Hepatic stellate cell (primary cell): ENCODE measurements at regions not wholly inside any gene's neighbourhood (a gene's known extent, or its start where the extent isn't known, plus 50 kb on each side); places are given as distances from the start of the nearest gene placed in this dataset.
A peak's percentile ranks its signal among the peaks of the same experiment; 100 is the strongest.
"Not testable (repeated sequence)": the region's sequence is repeated elsewhere in the genome, so short reads cannot be mapped to it uniquely, and the experiment has no call there.

ENCODE experiments used
- DNase-seq: peaks from one replicate; pipeline ENCODE4 v3.0.0; 2011; ENCODE audit warnings: low spot score

DNA sequence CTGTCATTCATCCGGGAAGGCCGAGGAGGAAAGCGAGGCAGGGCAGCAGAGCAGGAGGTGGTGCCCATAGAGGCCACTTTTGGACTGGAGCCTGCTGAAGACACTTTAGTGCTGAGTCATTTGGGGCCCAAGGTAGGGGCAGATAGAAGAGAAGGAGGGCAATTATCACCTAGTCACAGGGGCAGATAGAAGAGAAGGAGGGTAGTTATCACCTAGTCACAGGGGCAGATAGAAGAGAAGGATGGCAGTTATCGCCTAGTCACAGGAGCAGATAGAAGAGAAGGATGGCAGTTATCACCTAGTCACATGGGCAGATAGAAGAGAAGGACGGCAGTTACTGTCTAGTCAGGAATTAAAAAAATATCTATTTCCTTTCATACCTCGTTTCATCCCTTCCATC, 1372.6 kb downstream of the FOXD4L5 start:
- not testable (repeated sequence) for DNase-seq

DNA sequence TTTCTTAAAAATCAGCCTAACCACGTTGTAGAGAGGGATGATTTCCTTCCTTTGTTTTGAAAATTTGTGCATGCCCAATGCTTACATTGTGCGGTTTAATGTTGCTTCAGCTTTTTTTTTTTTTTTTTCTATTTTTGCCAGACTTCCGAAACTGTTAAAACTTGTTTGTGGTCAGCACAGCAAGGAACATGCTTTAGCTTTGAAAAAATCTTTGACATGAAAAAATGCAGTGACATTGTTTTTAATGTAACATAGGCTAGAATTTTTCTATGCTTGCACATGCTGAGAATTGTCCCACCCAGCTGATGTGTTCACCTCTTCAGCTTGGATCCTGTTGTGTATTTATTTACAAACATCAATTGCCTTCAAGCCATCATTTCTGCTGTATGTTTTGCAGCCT, 1375.9 kb downstream of the FOXD4L5 start:
- DNase-seq: not testable (repeated sequence)

DNA sequence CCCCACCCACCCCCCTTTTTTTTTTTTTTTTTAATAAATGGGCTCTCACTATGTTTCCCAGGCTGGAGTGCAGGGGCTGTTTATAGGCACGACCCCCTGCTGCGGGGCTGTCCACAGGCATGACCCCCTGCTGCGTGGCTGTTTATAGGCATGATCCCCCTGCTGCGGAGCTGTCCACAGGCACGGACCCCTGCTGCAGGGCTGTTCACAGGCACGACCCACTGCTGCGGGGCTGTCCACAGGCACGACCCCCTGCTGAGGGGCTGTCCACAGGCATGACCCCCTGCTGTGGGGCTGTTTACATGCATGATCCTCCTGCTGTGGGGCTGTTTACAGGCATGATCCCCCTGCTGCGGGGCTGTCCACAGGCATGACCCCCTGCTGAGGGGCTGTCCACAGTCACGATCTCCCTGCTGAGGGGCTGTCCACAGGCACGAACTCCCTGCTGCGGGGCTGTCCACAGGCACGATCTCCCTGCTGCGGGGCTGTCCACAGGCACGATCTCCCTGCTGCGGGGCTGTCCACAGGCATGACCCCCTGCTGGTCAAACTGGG, 1385.3 kb downstream of the FOXD4L5 start:
- DNase-seq: not testable (repeated sequence)

DNA sequence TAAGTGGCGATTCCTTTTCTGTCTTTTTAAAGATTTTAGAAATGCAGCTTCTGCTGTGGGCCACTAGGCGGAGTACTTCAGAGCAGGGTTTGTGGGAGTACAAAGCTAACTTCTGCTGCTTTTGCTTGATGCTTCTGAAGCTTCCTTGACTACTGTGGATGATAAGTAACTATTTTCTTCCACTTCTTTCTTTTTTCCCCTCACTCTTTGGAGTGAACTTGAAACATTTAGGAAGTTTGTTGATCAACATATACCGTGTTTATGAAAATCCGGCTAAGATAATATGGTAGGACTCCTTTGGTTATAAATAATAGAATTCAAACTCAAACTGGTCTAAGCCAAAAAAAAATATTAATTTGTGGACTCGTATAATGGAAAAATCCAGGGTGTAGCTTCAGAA, 1403.6 kb downstream of the FOXD4L5 start:
- DNase-seq: not testable (repeated sequence)

DNA sequence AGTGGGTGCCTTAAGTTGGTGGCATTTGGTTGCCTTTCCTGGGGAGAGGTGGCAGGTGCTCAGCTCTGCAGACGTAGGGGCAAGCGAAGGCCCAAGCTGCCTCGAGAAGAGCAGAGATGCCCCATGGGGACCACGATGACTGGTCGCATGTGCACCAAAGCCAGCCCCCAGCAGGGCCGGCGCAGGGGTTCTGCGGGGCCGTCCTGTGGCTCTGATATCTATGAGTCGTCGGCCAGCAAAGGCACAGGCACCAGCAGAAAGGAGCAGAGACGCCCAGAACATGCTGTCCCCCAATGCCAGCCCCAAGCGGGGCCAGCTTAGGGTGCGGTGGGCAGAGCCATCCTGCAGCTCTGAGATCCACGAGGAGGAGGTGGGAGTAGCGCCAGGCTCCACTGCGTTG, 1408.6 kb downstream of the FOXD4L5 start:
- DNase-seq: not testable (repeated sequence)

DNA sequence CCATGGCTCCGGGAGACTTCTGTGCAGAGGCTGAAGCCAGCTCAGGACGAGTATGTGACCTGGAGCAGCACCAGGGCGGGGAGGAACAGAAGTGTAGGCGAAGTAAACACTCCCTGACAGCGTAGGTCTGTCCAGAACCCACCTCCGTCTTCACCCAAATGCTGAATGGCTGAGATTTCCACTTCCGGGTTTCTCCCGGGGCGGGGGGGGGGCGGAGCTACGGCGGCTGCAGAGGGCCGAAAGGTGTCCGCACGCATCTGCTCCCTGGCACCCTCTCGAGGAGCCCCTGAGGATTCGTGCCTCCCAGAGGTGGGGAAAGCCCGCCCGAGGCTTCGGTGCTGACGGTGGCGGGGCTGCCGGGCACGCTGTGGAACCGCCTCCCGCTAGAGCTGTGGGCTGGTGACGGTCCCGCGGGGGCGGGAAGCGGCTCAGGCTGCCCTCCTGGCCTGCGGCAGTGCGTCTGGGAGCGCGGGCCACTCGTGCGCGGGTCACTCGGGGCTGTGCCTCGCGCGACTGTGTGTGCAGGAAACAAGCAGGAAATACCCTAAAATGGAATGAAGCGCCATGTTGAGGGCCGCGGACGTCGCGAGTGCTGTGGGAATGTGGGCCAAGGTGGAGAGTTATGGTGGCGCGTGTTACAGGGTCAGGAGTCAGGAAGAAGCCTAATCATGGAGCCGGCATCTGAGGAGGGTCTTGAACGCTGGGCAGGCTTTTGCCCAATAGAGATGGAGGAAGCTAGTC, 1425.4 kb downstream of the FOXD4L5 start:
- no peak for DNase-seq

DNA sequence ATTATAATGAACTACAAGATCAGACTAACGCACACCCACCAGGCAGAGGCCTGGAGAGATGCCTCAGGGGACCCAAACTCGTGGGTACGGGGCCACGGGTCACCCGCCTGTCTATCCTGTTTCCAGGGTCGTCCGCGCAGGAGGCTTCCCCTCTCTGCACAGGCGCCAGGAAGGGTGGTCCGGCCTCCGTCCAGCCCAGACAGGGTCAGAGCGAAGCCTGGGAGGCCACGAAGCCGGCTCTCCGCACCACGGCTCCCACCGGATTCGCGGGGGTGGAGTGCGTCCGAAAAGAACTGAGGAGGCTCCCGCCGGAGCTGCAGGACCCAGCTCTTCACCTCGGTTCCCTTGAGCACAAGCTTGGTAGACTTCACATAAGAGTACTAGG, 1425.9 kb downstream of the FOXD4L5 start:
- not testable (repeated sequence) for DNase-seq

DNA sequence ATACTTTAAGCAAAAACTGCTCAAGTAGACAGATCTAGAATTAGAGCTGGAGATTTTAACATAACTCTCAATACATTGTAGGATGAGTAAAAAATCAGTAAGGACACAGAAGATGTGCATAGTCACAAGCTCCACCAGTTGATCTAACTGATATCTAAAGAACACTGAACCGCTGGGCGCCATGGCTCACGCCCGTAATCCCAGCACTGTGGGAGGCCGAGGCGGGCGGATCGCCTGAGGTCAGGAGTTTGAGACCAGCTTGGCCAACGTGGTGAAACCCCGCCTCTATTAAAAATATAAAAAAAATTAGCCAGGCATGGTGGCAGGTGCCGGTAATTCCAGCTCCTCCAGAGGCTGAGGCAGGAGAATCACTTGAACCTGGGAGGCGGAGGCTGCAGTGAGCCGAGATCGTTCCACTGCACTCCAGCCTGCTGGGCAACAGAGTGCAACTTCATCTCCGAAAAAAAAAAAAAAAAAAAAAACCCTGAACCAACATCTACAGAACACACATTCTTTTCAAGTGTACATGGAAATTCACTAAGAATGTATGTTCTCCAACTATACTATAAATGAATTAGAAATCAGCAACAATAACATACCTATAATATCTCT, 1431.8 kb downstream of the FOXD4L5 start:
- DNase-seq: not testable (repeated sequence)

DNA sequence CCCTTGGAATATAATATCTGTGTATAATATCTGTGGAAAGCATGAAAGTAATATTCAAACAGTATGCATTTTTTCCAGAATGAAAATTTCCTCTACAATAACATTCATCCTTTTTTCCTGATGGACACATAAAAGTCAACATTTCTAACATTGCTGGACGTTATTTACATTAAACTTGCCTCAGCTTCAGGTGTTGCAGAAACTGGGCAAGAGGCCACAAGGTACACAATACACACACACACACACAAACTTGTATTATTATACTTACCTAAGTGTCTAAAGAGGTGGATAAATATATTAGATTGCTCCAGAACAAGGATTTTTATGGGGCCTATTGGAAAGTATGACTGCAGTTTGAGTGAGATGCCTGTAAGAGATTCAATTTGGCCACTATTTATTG, 1460.2 kb downstream of the FOXD4L5 start:
- not testable (repeated sequence) for DNase-seq

DNA sequence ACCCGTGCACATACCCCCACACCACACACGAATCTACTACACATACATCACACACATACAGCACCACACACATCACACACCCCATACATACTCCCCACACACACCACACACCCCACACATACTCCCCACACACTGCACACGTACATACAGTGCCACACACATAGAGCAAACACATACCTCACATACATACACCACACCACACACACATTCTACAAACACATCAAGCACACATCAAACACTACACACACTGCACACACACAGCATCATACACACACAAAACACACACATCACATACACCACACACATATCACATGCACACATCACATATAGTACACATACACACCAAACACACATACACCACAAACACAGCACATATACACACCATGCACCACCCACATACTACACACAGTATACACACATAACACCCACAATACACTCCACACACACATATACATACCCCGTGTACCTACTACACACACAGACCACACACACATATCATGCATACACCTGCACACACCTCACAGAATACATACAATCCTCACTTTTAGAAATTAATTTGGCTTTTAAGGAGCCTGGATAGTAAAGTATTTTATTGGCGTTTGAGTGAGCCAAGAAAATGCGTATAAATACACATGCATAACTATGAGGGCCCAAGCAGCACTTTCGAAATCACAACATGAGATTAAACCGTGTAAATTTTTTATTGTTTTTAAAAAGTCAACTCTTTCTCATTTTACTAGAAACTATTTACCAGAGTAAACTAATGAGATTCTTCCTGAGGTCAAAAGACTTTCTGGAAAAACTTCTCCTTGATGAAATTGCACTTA, 1461.4 kb downstream of the FOXD4L5 start:
- not testable (repeated sequence) for DNase-seq

DNA sequence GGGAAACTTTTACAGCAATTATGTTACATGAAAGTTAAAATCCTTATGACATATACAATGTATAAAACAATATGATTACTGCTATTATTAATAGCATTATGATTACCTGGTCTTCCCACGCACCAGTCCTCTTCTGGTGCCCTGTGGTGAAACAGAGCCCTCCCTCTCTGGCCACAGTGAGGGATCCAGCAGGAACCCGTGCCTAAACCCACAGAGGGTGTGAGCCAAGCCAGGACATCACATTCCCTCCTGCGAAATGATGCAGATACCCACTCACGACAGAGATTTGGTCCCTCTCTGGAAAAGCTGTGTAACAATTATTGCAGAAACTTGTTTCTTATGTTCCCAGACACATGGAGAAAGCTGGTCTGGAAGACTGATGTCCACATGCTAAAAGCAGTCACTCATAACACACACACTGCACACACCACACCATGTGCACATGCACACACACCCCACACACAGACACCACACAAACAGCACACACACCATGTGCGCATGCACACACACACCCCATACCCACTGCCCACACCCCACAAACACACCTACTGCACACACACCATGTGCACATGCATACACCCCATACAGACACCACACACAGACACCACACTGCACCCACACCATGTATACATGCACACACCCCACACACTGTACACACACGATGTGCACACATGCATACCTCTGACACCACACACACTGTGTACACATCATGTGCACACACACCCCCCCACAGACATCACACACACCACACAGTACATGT, 1462.2 kb downstream of the FOXD4L5 start:
- not testable (repeated sequence) for DNase-seq

DNA sequence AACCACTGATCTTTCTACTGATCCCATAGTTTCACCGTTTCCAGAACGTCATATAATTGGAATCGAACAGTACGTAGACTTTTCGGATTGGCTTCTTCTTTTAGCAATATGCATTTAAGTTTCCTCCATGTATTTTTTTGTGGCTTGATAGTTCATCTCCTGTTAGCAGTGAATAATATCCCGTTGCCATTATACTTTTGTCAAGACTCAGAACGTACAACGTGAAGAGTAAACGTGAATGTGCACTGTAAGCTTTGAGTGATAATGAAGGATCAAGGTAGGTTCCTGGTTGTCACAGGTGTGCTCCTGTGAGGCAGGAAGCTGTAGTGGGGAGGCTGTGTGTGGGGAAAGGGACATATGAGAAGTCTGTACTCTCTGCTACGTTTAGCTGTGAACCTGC, 1463.7 kb downstream of the FOXD4L5 start:
- DNase-seq: not testable (repeated sequence)

DNA sequence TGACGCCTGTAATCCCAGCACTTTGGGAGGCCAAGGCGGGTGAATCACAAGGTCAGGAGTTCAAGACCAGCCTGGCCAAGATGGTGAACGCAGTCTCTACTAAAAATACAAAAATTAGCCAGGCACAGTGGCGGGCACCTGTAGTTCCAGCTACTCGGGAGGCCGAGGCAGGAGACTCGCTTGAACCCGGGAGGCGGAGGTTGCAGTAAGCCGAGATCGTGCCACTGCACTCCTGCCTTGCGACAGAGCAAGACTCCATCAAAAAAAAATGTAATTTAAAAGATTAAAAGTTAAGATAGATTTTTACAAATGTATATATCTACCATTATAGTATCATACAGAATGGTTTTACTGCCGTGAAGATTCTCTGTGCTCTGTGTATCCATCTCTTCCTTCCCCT, 1464.1 kb downstream of the FOXD4L5 start:
- DNase-seq: not testable (repeated sequence)

DNA sequence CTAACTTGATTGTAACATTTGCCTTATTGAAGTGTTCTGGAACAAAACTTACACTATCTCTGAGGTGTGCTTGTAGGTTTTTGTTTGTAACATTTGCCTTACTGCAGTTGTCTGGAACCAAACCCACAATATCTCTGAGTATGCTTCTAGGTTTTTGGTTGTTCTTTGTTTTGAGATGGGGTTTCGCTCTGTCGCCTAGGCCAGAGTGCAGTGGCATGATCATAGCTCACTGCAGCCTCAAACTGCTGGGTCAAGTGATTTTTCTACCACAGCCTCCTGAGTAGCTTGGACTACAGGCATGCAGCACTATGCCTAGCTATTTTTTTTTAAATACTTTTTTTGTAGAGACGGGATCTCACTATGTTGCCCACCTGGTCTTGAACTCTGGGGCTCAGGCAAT, 1464.6 kb downstream of the FOXD4L5 start:
- not testable (repeated sequence) for DNase-seq

DNA sequence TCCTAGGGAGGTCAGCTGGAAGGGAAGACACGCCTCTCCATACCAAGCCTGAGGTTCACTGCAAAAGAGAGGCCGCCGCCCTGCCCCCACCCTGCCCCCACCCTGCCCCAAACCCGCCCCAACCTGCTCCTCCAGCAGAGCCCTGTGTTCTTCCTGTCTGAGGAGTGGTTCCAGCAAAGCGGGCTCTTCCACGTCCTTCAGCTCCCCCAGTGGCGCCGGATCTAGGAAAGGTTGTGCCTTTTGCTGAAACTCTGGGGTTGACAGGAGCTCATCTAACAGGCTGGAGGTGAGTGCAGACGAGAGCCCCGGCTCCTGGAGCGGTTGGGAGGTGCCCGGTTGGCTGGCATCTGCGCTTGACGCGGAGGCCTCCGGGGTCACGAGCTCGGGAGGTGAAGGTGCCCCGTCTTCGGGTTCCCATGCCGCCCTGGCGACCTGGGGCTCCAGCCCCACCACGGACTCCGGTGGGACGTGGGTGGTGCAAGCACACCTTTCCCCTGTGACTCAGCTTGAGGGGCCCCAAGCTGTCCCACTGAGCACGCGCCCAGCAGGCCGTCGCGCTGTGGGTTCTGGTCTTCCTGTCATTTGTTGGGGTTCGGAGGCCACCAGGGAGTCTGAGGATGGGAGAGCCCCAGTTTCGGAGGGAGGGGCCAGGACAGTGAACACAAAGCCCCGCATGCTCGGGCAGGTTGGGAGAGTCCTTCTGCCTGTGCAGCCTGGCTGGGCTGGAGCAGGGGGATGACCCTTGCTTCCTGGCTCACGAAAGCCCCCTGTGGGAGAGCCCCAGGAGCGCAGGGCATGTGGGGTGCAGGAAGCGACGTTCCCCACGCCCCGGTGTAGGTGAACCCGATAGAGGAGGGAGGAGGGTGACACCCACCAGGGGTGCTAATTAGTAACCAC, 1467.1 kb downstream of the FOXD4L5 start:
- no peak for DNase-seq

DNA sequence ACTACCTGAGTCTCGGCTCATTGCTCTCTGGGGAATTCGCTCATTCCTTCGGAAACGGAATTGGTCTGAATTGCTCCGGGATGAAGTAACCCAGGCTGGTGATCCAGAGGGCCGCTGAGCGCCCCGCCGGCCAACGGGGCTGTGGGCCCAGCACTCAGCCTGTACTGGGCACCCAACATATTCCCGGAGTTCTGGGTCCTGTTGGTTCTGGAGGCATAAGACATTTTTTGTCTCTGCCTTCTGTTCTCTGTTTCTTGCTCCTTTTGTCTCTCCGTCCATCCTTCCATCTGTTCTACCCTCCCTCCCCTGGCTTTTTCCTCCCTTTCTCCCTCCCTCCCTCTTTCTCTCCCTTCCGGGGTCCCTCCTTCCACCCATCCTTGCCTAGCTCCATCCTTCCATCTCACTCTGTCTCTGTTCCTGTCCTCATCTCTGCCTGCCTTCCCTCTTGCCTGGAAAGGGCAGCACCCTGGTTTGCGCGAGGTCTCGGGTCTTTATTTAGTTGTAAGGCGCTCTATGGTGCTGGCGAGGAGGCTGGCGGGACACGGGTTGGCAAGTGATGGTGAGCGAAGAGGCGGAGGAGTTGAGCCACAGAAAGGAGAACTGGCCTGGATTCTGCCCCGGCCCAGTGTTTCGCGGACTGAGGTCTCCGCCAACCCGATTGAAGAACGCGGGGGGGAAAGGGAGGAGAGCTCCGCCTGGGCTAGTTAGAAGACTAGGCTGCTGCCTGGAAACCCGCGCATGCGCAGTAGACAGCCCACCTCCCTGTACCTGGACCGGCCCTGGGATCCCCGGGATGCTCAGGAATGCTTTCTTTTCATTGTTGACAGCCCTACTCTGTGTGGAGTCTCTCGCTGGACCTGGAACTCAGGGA, 1468.0 kb downstream of the FOXD4L5 start:
- DNase-seq: peak; percentile 78

DNA sequence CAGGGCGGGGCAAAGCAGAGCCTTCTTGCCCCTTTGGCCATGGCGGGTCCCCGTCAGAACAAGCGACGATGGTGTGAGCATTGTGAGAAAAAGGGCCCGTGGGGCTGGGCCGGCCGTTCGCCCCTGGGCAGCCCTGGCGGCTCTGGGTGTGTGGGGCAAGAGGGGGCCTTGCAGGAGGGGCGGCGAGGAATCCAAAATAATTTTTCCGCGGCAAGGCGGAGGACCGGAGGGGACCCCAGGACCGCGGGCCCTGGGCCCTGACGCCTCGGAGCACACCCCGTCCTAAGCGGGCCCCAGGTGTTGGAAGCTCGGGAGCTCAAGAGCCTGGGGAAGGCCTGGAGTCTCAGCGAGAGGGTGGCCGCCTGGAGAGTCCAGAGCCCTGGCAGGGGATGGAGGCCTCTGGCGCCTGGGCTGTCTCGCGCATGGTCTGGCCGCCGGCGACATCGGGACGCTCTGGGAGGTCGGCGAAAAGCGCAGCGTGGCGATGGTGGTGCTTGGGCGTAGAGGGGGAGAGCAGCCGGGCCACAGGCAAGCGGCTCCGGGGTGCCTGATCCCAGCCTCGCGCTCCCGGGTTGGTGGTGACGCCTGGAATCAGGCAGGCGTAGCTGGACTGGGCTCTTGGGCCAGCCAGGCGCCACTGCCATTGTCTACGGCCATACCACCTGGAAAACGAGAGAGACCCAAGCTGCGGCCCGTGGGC, 1469.9 kb downstream of the FOXD4L5 start:
- not testable (repeated sequence) for DNase-seq

DNA sequence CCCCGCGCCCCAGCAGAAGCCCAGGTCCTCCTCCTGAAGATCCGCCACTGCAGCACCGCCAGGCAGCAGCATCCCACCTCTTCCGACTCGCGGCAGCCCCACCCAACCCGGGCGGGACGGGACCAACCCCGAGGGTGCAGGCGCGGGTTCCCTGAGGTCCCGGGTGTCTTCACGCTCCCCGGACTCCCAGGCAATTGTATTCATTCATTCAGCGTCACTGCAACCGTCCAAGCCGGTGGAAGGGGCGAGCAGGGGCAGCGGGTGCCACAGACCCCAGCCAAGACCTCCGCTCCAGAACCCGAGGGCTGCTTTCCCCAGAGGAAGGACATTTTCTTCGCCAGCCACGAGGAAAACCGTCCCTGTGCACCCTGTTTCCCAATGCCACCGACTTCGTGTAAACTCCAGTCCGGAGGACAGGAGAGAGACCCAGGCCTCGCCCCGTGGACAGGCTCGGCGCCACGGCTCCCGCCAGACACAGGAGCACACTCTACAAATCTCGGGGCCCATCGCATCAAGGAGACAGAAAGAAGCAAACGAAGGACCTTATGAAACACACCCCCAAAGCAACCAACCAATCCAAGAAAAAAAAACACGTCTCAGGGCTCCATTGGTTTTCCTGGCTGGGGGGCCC, 1471.5 kb downstream of the FOXD4L5 start:
- DNase-seq: not testable (repeated sequence)

DNA sequence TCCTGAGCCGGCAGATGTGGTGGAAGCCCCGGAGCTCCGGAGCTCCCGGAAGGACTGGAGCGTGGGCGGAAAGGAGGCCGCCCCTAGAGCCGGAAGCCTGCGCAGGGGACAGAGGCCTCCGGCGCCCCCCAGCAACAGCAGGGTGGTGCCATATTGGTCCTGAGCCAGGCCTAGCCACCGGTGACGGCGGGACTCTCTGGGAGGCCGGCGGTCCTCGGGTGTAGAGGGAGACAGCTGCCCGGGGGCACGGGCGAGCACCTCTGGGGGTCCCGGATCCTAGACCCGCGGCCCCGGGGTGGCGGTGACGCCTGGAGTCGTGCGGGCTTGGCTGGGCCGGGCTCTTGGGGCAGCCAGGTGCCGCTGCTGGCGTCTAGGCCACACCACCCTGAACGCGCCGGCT, 1472.2 kb downstream of the FOXD4L5 start:
- DNase-seq: not testable (repeated sequence)
